CD4-positive, alpha-beta T cell treated with Interleukin-12 subunit alpha and Interleukin-12 subunit beta, for 1 hour (primary cell): ENCODE measurements at regions not wholly inside any gene's neighbourhood (a gene's known extent, or its start where the extent isn't known, plus 50 kb on each side); places are given as distances from the start of the nearest gene placed in this dataset.

ENCODE experiments used
- DNase-seq: peaks from one replicate; pipeline ENCODE4 v3.0.0-alpha.2; 2020

- no peak for DNase-seq
Measured at GRCh38 chr4:30943356-30943755, 223.2 kb downstream of the PCDH7 start.

GRCh38 chr4:30945586-30945985 is 225.4 kb downstream of the PCDH7 start:
- DNase-seq, result no peak

GRCh38 chr4:30946288-30946687 is 226.1 kb downstream of the PCDH7 start:
- no peak for DNase-seq

- no peak for DNase-seq
Measured at GRCh38 chr4:30948653-30949052, 228.5 kb downstream of the PCDH7 start.

- no peak for DNase-seq
Measured at GRCh38 chr4:30950737-30951136, 230.6 kb downstream of the PCDH7 start.

GRCh38 chr4:30952526-30953219 is 232.5 kb downstream of the PCDH7 start:
- DNase-seq, result no peak

GRCh38 chr4:30953799-30954198 is 233.6 kb downstream of the PCDH7 start:
- no peak for DNase-seq

GRCh38 chr4:30956916-30957315 is 236.7 kb downstream of the PCDH7 start:
- no peak for DNase-seq

- no peak for DNase-seq
Measured at GRCh38 chr4:30957706-30958105, 237.5 kb downstream of the PCDH7 start.

- no peak for DNase-seq
Measured at GRCh38 chr4:30959781-30960485, 239.8 kb downstream of the PCDH7 start.

GRCh38 chr4:30962939-30963338 is 242.8 kb downstream of the PCDH7 start:
- DNase-seq, result no peak

GRCh38 chr4:30968926-30969325 is 248.8 kb downstream of the PCDH7 start:
- DNase-seq, result no peak

GRCh38 chr4:30972542-30972941 is 252.4 kb downstream of the PCDH7 start:
- no peak for DNase-seq

- no peak for DNase-seq
Measured at GRCh38 chr4:30973993-30974392, 253.8 kb downstream of the PCDH7 start.

GRCh38 chr4:30979402-30979801 is 259.2 kb downstream of the PCDH7 start:
- DNase-seq, result no peak

GRCh38 chr4:30989508-30989907 is 269.3 kb downstream of the PCDH7 start:
- no peak for DNase-seq

- no peak for DNase-seq
Measured at GRCh38 chr4:30996841-30997240, 276.7 kb downstream of the PCDH7 start.

GRCh38 chr4:31005037-31005436 is 284.9 kb downstream of the PCDH7 start:
- no peak for DNase-seq

- no peak for DNase-seq
Measured at GRCh38 chr4:31007858-31008257, 287.7 kb downstream of the PCDH7 start.

- DNase-seq, result no peak
Measured at GRCh38 chr4:31009926-31010325, 289.8 kb downstream of the PCDH7 start.

GRCh38 chr4:31015123-31015522 is 295.0 kb downstream of the PCDH7 start:
- no peak for DNase-seq

- DNase-seq, result no peak
Measured at GRCh38 chr4:31016322-31017061, 296.3 kb downstream of the PCDH7 start.

GRCh38 chr4:31020363-31020762 is 300.2 kb downstream of the PCDH7 start:
- no peak for DNase-seq

GRCh38 chr4:31021008-31021407 is 300.8 kb downstream of the PCDH7 start:
- DNase-seq, result no peak
